CD4-positive, alpha-beta T cell (primary cell): ENCODE measurements at regions not wholly inside any gene's neighbourhood (a gene's known extent, or its start where the extent isn't known, plus 50 kb on each side); places are given as distances from the start of the nearest gene placed in this dataset.

Experiments
- ATAC-seq: fragments of 200-7000 bp; cut with Tn5 transposase; one replicate; pipeline ENCODE4 v1.10.0; 2022; ENCODE audit warnings: mild to moderate bottlenecking; ENCODE audit not compliant: poor library complexity
- CTCF ChIA-PET: fragments of 350-600 bp; sonication (Branson Sonifier 250); formaldehyde crosslinking; loops from one replicate; lab custom pipeline; 2021; ENCODE audit warnings: antibody characterized with exemption, inconsistent platforms; lab: Charles Lee
- POLR2A ChIA-PET: fragments of 350-600 bp; sonication (Branson Sonifier 250); formaldehyde crosslinking; loops from one replicate; lab custom pipeline; 2021; ENCODE audit warnings: antibody characterized with exemption, inconsistent platforms; lab: Charles Lee
- DNase-seq, 14 experiments: peaks; one replicate each; pipeline ENCODE4 v3.0.0-alpha.2; 2013 to 2020; ENCODE audit warnings: mixed read lengths in 2 of 14
- H3K27ac ChIP-seq, 2 donors: one replicate each; pipeline versions ENCODE4 v1.5.1 to v1.7.0; 2013; ENCODE audit warnings: low read length in 2 of 2, low read depth in 1 of 2, mild to moderate bottlenecking in 1 of 2
- H3K27me3 ChIP-seq, 2 experiments: 1 replicate in 1 of 2; 2 replicates in 1 of 2; pipeline versions ENCODE4 v1.6.1 to v1.7.0; 2013; ENCODE audit warnings: low read length in 2 of 2, control low read depth in 1 of 2, mild to moderate bottlenecking in 1 of 2, moderate library complexity in 1 of 2; ENCODE audit not compliant: insufficient read depth in 2 of 2, control insufficient read depth in 1 of 2
- H3K36me3 ChIP-seq: one replicate; pipeline ENCODE4 v1.6.1; 2013; ENCODE audit warnings: low read length, control low read depth; ENCODE audit not compliant: insufficient read depth
- H3K4me1 ChIP-seq: one replicate; pipeline ENCODE4 v1.6.1; 2013; ENCODE audit warnings: low read length, control low read depth; ENCODE audit not compliant: insufficient read depth
- H3K4me3 ChIP-seq: one replicate; pipeline ENCODE4 v1.5.1; 2013; ENCODE audit warnings: mild to moderate bottlenecking, low read length, moderate library complexity
- H3K9me3 ChIP-seq, 2 experiments: 1 replicate in 1 of 2; 2 replicates in 1 of 2; pipeline versions ENCODE4 v1.6.1 to v1.7.0; 2013; ENCODE audit warnings: low read length in 2 of 2, mild to moderate bottlenecking in 2 of 2, control low read depth in 1 of 2, moderate library complexity in 1 of 2; ENCODE audit not compliant: control insufficient read depth in 1 of 2, insufficient read depth in 1 of 2
- H3K27ac Mint-ChIP-seq: one replicate; pipeline ENCODE4 v1.8.0; 2020; ENCODE audit warnings: mixed read lengths
- H3K27me3 Mint-ChIP-seq: one replicate; pipeline ENCODE4 v1.8.0; 2021; ENCODE audit warnings: mixed read lengths
- H3K36me3 Mint-ChIP-seq: one replicate; pipeline ENCODE4 v1.8.0; 2021; ENCODE audit warnings: low read depth, mixed read lengths
- H3K4me1 Mint-ChIP-seq: one replicate; pipeline ENCODE4 v1.8.0; 2021; ENCODE audit warnings: low read depth, mixed read lengths
- H3K4me3 Mint-ChIP-seq: one replicate; pipeline ENCODE4 v1.8.0; 2020; ENCODE audit warnings: mild to moderate bottlenecking, mixed read lengths
- H3K9me3 Mint-ChIP-seq: one replicate; pipeline ENCODE4 v1.8.0; 2020; ENCODE audit warnings: mixed read lengths
- CTCF ChIP-seq: fragments of 200-600 bp; IDR thresholded peaks from one replicate; pipeline ENCODE4 v1.8.0; 2022; ENCODE audit warnings: antibody characterized with exemption, mild to moderate bottlenecking
- intact Hi-C, 2 experiments: fragments of 100-400 bp; cut with DNase I in 1 of 2; cut with micrococcal nuclease in 1 of 2; formaldehyde crosslinking; loops; one replicate each; pipeline versions ENCODE4 v1.15.1 to v1.9.0; 2023 to 2025; cut with DNase I, micrococcal nuclease

- peaks cover 12 to 26% of the 10 kb centered on the region in 2 experiments for H3K27me3 ChIP-seq
- Mint-ChIP-seq H3K9me3 (peaks cover 4% of the 10 kb centered on the region), H3K4me1 (no peaks in the 10 kb centered on the region), H3K4me3 (no peak overlapping the region), H3K27me3 (peaks cover 62% of the 10 kb centered on the region), H3K27ac (no peak overlapping the region), H3K36me3 (no peaks in the 10 kb centered on the region)
- H3K36me3 ChIP-seq = no peaks in the 10 kb centered on the region
- intact Hi-C loops = no loop called here
- CTCF ChIA-PET = no interaction called here
- H3K27ac ChIP-seq = no peak overlapping the region
- TF ChIP-seq CTCF = no peak
- POLR2A ChIA-PET = no interaction called here
- no peak for ATAC-seq
- DNase-seq = no peak
- no peaks in the 10 kb centered on the region for H3K4me1 ChIP-seq
- no peak overlapping the region for H3K4me3 ChIP-seq
- H3K9me3 ChIP-seq = peaks cover 0 to 24% of the 10 kb centered on the region in 2 experiments
These were observed 228.4 kb downstream of the NPHP4 start for GRCh38 chr1:5763696-5764370.

- no peak overlapping the region for H3K4me3 ChIP-seq
- no peaks in the 10 kb centered on the region for H3K4me1 ChIP-seq
- intact Hi-C loops = no loop called here
- Mint-ChIP-seq H3K9me3 (peaks cover 4% of the 10 kb centered on the region), H3K36me3 (no peaks in the 10 kb centered on the region), H3K27ac (no peak overlapping the region), H3K27me3 (peaks cover 34% of the 10 kb centered on the region), H3K4me1 (no peaks in the 10 kb centered on the region), H3K4me3 (no peak overlapping the region)
- no peak for DNase-seq
- peaks cover 0 to 5% of the 10 kb centered on the region in 2 experiments for H3K9me3 ChIP-seq
- ChIA-PET POLR2A (no interaction called here), CTCF (no interaction called here)
- no peaks in the 10 kb centered on the region for H3K36me3 ChIP-seq
- no peak for TF ChIP-seq CTCF
- no peak for ATAC-seq
- H3K27ac ChIP-seq = no peak overlapping the region
- peaks cover 0 to 7% of the 10 kb centered on the region in 2 experiments for H3K27me3 ChIP-seq
These were observed 233.2 kb downstream of the NPHP4 start for GRCh38 chr1:5758859-5759578.

GRCh38 chr1:5758000-5758858, 234.0 kb downstream of the NPHP4 start:
- no peak overlapping the region for H3K4me3 Mint-ChIP-seq

More at GRCh38 chr1:5758000-5758858, 234.0 kb downstream of the NPHP4 start:
- H3K4me3 ChIP-seq = no peak overlapping the region
- ChIA-PET POLR2A (no interaction called here), CTCF (no interaction called here)
- Mint-ChIP-seq H3K36me3 (no peaks in the 10 kb centered on the region), H3K27me3 (peaks cover 26% of the 10 kb centered on the region), H3K4me1 (no peaks in the 10 kb centered on the region), H3K27ac (no peak overlapping the region), H3K9me3 (no peaks in the 10 kb centered on the region)
- DNase-seq (no peak), ATAC-seq (no peak)
- no peaks in the 10 kb centered on the region for H3K36me3 ChIP-seq
- intact Hi-C loops = no loop called here
- H3K9me3 ChIP-seq = no peaks in the 10 kb centered on the region
- H3K27me3 ChIP-seq = peaks cover 0 to 2% of the 10 kb centered on the region in 2 experiments
- TF ChIP-seq CTCF = no peak
- H3K27ac ChIP-seq = no peak overlapping the region
- H3K4me1 ChIP-seq = no peaks in the 10 kb centered on the region
